NCI-H2227 (cell line): ENCODE measurements at regions not wholly inside any gene's neighbourhood (a gene's known extent, or its start where the extent isn't known, plus 50 kb on each side); places are given as distances from the start of the nearest gene placed in this dataset.

ENCODE experiments used
- DNase-seq: peaks from one replicate; lab custom pipeline; 2025; ENCODE audit not compliant: unreplicated experiment; lab: John Stamatoyannopoulos, UW

DNA sequence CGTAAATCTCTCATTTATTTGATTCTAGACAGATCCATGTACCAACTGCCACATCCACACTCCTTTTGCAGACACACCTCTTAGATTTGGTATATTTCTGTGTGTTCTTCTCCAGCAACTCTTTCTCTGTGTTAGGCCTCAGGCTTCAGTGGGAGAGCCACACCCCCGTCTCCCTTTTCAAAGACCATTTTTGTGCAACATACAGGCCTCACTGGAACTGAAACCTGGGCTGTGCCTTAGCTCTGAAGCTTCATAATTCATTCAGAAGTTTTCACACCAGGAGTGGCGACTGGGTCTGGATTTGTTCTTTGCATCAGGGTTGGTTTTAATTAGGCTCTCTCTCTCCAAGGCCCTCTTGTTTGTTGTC, 170.2 kb downstream of the THBS2 start:
- DNase-seq: no peak

DNA sequence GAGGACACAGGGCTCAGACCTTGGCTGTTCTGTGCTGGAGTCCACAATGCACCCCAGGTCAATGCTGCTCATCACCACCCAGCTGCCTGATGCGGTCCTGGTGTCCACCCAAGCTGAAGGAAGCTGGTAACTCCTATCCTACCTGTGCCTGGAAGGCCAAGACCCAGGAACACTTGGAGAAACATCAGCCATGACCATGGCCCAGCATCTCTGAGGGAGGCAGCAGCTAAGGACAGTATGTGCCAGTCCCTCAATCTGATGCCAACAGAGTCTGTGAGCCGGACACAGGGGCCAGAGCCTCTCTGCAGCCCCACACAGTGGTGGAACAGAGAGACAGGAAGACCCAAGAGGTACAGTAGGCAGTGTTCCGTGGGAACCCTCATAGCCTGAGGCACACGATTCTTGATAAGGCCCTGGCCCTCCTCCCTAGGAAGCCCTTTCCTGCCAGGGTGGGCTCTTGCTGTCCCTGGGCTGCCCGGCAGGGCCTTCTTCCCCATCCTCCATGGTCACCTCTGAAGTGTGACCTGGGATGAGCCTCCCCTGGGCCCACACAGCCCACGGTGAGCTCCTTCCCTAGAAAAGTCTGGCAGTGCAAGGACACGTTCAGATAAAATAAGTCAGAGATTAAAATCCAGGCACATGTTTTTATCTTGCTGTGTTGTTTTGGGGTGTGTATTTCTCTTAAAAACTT, 170.7 kb downstream of the THBS2 start:
- no peak for DNase-seq

DNA sequence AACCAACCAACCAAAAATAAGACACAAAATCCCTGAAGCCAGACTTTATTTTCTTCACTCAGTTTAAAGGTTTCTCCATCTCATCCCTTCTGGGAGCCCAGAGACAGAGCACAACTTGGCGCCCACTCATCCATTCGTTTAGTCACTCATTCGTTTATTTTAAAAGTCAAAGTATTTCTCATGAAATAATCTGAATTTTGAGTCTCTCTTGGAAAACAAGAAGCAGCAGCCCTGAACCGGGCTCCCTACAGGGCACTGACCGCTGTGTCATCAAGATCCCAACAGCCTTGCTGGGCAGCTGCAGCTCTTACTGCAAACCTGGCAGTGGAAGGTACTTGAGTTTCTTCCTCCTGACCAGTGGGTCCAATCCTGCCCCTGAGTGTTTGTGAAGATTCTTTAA, 171.6 kb downstream of the THBS2 start:
- no peak for DNase-seq

DNA sequence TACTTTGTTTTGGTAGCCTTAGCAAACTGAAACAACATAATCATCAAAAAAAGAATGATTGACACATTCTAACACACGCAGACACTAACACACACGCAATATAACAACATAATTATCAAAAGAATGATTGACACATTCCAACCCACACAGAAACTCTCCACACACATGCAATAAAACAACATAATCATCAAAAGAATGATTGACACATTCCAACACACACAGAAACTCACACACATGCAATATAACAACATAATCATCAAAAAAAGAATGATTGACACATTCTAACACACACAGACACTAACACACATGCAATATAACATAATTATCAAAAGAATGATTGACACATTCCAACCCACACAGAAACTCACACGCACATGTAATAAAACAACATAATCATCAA, 172.4 kb downstream of the THBS2 start:
- DNase-seq: no peak

DNA sequence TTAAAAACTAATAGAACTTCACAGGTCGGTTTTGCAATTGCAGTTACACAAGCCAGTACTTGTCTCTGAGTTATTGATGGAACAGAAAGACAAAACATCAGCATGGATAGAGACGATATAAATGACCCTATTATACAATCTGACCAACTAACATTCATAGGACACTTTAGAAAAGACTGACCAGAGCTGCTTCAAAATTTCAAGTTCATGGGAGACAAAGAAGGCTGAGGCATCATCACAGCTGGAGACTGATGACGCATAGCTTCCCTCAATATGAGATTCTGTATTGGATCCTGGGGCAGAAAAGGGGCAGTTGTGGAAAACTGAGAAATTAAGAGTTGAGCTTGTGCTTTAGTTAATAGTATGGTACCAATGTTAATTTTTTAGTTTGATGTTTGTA, 174.0 kb downstream of the THBS2 start:
- DNase-seq: no peak

DNA sequence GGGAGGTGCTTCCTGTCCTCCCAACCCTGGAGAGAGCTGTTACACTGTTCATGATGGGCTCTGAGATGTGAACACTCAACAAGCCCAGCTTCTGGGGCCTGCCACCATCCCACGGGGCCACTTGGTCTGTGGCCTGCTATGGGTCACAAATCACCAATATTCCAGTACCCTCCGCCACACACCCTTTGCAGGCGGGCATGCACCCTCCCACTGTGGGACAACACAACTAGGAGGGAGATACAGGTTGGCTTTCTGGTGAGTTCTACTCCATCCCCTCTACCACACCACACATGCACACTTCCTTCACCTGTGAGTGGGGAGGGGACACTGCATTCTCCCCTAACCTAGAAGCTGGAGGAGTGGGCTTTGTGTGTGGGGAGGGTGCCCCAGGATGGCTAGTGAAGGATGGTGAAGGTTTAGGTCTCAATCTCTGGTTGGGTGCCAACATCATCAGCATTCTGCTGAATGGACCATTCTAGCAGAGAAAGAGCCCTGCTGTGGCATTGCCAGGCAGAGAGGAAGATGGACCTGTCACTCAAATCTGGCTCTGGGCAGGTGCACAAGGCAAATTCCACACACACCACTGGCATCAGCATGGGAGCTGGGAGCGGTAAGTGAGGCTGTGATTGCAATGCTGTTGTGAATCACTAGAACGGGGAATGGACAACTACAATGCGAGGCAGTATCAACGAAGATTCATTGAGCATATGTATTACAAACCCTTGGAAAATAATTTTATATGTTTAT, 175.1 kb downstream of the THBS2 start:
- DNase-seq: no peak

DNA sequence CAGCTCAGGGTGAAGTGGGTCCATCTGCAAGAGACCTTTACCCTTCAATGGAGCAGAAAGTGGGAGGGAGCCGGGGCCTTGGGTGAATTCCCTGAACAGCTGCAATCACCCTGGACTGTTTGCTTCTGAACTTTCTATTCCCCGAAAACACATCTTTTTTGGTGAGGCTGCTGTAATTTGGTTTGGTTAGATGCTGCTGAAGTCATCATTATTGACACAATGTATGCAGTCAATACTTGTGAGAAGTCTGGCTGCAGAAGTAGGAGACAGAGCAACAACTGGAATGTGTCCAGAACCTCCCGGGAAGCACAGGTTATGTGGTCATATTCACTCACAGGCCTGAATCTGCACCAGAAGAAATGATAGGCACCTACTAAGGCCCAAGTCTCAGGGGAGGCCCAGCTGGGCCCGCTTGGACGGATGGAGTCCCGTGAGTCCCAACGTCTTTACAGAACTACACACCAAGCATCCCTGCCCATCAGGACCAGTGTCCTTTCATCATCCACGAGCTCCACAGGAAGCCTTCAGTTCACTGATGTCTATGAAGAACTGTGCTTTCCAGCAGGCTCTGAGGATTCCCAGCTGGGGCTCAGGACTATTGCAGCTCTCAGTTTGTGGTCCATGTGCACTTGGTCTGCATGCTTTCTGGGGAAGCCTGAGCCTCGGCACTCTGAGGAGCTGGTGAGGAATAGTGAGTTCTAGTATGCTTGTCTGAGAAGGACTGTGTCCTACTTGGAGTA, 177.6 kb downstream of the THBS2 start:
- DNase-seq: no peak

DNA sequence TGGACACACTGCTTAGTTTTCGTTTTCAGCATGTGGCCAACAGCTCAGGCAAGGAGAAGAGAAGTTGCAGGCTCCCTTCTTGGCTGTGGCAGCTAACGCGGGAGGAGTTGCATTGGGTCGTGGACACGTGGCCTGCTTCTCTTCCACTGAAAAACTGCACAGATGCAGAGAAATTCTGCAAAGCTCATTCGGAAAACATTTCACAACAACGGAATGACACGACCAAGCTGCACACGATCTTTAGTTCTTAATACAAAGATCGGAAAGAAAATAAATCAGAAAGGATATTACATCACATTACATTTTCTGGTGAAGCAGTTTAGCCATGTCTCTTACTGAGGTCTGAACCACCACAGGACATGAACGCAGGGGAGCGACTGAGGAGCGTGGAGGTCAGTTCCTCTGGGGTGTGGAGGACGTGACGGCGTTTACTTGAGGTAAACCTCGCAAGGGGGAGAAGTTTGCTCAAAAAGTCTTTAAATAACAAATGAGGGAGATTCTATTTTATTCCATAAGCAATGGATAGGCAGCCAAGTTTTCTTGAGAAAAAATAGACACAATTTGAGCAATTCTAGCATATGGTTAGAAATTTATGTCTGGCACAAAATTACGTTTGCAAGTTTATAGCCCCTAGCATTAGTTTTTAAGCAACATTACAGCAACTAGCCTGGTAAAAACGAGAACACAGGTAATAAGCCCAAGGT, 178.3 kb downstream of the THBS2 start:
- no peak for DNase-seq

DNA sequence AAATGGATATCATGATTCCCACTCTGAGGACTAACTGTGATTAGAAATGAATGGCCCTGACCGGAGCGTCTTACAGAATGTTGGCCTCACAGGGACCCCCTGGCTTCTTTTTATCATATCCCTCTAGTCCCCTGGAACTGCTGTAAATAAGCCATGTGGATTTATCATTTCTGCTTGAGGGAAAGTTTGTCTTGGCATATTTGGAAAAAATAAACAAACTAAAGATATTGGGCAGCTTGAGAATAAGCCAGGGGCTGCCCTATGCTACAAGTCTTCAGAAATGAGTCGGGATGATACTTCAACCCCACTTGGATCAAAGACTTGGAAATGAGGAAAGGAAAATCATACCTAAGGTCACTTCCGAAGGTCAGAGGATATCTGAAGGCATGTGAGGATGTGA, 179.1 kb downstream of the THBS2 start:
- DNase-seq: no peak

DNA sequence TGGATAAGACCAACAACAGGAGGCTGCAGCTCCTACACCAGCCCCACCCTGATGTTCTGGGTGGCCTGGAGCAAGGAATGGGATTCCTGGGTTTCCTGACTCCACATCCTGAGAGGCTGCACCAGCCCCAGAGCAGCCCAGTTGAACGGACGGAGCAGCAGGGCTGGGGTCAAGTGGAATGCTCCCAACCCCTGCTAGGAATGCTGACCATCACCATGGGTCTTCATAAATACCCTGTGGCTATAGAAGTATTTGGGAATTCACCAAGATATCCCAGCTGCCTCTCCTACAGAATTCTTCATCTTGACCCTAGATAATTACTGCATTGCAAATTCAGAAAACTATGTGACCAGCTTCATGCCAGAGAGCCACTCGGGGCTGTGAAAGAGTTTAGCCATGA, 180.3 kb downstream of the THBS2 start:
- DNase-seq: no peak

DNA sequence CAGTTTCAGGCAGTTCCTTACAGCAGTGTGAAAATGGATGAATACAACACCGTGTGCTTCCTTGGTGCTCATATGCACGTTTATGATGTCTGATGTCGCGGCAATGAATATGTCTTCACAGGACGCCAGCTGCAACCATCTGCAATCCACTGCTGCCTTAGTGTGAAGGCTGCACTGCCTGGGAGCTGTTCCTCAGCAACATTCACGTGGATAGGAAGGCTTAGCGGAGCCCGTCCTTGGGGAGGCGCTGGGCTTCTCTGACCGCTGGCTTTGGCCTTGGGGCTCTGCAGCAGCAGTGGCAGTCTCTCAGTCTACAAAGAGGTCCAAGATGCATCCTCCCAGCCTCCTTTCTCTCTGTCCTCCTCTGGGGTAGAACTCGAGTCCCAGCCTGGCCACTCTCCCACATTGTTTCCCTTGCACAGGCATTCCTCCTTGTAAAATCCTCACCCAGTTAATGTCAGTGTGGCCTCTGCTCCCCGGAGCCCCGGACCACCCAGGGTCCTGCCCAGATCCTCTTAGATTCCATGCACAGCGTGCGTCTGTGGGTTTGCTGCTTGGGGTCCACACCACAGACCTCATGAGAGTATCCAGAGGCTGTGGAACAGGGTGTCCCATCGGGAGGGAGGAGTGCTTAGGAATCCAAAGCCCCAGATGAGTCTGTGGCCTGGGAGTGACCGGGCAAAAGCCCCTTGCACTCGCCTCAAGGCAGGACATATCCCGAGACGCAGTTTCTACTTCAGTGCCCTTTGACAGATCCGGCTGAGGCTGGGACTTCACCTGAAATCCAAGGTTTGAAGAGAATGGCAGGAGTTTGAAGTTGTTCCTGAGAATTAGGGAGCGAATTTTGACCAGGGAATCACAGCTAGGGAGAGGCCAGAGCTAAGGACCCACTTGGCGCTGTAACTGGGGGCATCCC, 181.3 kb downstream of the THBS2 start:
- DNase-seq: no peak

DNA sequence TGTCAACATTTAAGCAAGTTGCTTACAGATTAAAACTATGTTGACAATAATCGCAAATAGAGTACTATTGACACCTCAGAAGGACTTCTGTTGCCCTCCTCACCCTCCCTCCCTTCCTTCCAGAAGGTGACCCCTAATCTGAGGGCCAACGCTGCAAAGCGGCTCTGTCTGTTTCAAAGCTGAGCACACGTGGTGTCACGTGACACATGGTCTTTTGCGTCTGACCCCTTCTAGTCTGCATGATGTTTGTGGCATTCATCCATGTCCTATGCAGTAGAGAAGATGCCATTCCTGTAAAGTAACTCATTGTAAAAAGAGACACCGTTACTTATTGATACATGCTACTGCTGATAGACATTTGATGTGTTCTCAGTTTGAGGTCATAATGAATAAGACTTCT, 182.3 kb downstream of the THBS2 start:
- DNase-seq: no peak

DNA sequence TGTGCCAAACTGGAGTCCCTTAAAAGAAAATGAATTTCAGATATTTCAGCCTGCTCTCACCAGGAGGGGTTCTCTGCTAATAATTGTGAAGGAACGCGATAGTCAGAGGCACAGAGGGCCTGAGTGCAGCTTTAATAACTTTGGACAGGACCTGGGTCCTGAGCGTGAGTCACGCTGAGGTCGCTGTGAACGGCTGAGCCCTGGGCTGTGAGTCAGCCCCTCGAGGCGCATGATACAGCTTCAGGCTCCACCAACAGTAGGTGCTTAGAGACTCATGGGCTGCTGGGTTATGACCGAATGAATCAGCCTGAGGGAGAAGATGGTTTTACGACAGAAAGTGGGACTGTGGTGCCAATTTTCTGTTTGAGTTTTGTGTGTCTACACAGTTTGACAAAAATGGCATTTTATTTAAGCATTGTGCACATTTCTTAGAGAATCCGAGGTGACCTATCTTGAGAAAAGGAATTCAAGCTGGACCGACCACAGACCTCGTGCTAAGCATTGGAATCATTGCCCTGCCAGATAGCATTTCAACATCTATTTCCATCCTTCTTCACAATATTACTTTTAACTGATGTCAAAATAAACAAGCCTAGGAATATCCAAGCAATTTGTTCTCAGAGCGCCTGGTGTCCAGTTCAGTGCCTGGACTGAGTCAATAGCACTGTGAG, 183.0 kb downstream of the THBS2 start:
- no peak for DNase-seq

DNA sequence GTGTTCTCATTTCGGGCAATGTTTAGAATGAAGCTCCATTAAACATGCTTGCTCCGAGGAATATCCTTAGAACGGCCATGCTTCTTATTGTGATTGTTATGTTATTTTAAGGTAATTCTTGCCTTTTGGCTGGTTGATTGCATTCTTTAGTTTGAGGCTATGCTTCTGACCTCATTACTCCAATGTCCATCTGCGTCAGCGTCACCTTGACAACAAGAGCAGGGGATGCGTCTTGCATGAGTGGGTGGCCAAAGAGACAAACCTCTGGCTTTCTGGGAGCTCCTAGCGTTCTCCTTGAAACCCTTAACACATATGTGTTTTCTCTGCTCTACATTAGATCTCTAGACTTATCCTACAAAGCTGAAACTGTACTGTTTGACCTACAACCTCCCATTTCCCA, 184.3 kb downstream of the THBS2 start:
- DNase-seq: no peak

DNA sequence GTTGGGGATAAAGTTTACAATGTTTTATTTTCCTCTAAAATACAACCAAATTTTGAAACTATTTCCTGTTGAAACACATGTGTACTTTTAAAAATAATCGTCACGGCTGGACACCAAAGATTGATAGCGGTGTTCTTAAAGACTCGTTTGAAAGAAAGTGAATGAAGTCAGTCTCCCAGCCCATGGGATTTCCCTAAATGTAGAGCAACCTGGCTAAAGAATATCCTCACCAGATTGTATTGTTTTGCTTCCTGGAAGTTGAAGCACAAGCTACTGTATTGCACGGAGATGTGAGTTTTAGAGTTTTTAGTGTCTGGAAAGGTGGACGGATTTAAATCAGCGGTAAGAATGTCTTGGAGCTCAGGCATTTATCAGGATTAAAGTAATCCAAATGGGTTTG, 189.5 kb downstream of the THBS2 start:
- no peak for DNase-seq

DNA sequence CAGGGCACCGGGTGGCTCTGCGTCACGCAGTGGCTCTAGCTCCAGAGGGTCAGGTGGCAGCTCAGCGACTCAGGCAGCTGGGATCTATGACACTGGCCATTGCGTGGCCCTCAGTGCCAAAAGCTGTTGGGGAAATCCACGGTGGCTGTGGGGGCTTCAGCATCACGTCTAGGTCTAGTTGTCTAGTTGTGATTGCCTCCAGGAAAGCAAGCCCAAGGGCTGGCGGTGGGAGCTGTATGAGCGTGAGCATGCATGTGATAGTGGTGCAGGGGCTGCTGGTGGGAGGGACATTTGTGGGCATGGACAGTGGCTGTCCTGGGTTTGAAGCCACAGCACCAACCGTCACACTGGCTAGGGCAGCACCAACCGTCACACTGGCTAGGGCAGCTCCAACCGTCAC, 191.4 kb downstream of the THBS2 start:
- no peak for DNase-seq

DNA sequence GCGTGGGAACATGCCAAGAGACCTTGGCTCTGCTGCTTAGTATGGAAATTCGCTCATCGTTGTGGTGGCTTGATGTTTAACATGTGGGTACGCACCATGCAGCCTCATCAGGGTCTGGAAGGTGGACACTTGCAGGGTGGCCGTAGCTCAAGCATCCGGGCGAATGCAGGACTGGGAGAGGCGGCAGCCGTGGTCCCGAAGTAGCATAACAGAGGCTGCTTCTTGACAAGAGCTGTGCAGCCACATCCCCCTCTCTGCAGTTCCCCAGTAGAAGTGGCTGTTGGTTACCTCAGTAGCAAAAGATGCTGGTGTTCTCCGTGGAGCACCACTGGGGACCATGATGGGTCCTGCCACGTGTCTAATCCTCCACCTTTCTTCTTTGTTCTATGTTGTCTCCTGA, 195.0 kb downstream of the THBS2 start:
- no peak for DNase-seq

DNA sequence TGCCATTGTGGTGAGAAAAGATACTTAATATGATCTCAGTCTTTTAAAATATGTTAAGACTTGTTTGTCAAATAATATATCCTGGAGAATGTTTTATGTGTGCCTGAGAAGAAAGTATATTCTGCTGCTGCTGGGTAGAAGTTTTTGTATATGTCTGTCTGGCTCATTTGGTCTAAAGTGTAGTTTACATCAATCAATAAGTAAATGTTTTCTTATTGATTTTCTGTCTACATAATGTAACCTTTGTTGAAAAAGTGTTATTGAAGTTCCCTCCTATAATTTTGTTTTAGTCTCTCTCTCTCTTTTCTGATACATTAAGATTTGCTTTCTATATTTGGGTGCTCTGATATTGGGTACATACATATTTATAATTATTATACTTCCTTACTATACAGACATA, 201.2 kb downstream of the THBS2 start:
- no peak for DNase-seq

DNA sequence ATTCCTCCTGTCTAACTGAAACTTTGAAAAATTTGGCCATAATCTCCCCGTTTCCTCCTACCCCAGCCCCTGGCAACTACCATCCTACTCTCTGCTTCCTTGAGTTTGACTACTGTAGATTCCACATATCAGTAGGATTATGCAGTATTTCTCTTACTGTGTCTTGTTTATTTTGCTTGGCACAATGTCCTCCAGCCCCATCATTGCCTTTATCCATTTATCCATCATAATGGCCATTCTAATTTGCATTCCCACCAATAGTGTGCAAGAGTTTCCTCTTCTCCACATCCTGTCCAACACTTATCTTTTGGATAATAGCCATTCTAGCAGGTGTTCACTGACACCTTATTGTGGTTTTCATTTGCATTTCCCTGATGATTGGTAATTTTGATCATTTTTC, 202.3 kb downstream of the THBS2 start:
- DNase-seq: no peak

DNA sequence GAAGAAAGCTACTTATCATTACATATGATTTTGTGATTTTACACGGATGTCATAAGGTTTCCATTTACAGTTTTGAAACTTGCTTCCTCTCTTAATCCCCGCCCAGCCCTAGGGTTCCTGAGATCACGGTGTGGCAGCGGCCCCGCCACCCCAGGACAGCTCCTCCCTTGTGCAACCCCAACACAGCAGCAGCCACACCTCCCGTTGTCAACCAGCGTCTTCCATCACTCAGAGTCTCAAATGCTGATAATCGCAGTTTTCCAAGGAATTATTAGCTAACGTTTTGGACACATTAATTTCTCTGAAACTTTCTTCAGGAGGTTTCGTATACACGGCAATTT, 204.8 kb downstream of the THBS2 start:
- no peak for DNase-seq
